GM23338 (cell line): ENCODE measurements at regions not wholly inside any gene's neighbourhood (a gene's known extent, or its start where the extent isn't known, plus 50 kb on each side); places are given as distances from the start of the nearest gene placed in this dataset.

ENCODE experiments used
- ATAC-seq: fragments of 200-7000 bp; cut with Tn5 transposase; 3 replicates; pipeline ENCODE4 v1.9.1; 2020
- DNase-seq: peaks from one replicate; pipeline ENCODE4 v3.0.0-alpha.2; 2015; ENCODE audit warnings: low spot score
- H2AFZ ChIP-seq: fragments of 200-600 bp; sonication (generic); 2 replicates; pipeline ENCODE4 v1.8.0; 2016; ENCODE audit warnings: antibody characterized with exemption, mild to moderate bottlenecking, moderate library complexity
- H3F3A ChIP-seq: fragments of 200-600 bp; sonication (generic); replicated peaks from 2 replicates; pipeline ENCODE4 v1.8.0; 2017; ENCODE audit warnings: antibody characterized with exemption, mixed run types, low read depth
- H3K27ac ChIP-seq: fragments of 200-600 bp; sonication (generic); 2 replicates; pipeline ENCODE4 v1.6.1; 2016; ENCODE audit warnings: low read depth
- H3K27me3 ChIP-seq: fragments of 200-600 bp; sonication (generic); 2 replicates; pipeline ENCODE4 v1.8.0; 2016; ENCODE audit warnings: mild to moderate bottlenecking, mixed run types, moderate library complexity; ENCODE audit not compliant: insufficient read depth
- H3K36me3 ChIP-seq: fragments of 200-600 bp; sonication (generic); 2 replicates; pipeline ENCODE4 v1.8.0; 2016; ENCODE audit warnings: mild to moderate bottlenecking; ENCODE audit not compliant: insufficient read depth
- H3K4me1 ChIP-seq: fragments of 200-600 bp; sonication (generic); 2 replicates; pipeline ENCODE4 v1.8.0; 2016; ENCODE audit warnings: mild to moderate bottlenecking, moderate library complexity; ENCODE audit not compliant: insufficient read depth
- H3K4me2 ChIP-seq: fragments of 200-600 bp; sonication (generic); 2 replicates; pipeline ENCODE4 v1.7.1; 2017; ENCODE audit warnings: mixed run types
- H3K4me3 ChIP-seq: fragments of 200-600 bp; sonication (generic); 2 replicates; pipeline ENCODE4 v1.6.1; 2016; ENCODE audit warnings: mixed run types
- H3K79me2 ChIP-seq: fragments of 200-600 bp; sonication (generic); replicated peaks from 2 replicates; pipeline ENCODE4 v1.8.0; 2017; ENCODE audit warnings: mild to moderate bottlenecking; ENCODE audit not compliant: insufficient read depth
- H3K9me2 ChIP-seq: fragments of 200-600 bp; sonication (generic); 2 replicates; pipeline ENCODE4 v1.8.0; 2017; ENCODE audit not compliant: insufficient read depth
- H4K20me1 ChIP-seq: fragments of 200-600 bp; sonication (generic); replicated peaks from 2 replicates; pipeline ENCODE4 v1.8.0; 2017; ENCODE audit warnings: mild to moderate bottlenecking; ENCODE audit not compliant: insufficient read depth
- H3K27ac Mint-ChIP-seq: 2 replicates; pipeline ENCODE4 v1.8.0; 2020; ENCODE audit warnings: inconsistent platforms, mild to moderate bottlenecking, moderate library complexity, mixed read lengths
- H3K27me3 Mint-ChIP-seq: 3 replicates; pipeline ENCODE4 v1.8.0; 2022; ENCODE audit warnings: low read depth, mild to moderate bottlenecking, moderate library complexity, mixed read lengths, inconsistent platforms; ENCODE audit not compliant: insufficient read depth, poor library complexity
- H3K36me3 Mint-ChIP-seq: 3 replicates; pipeline ENCODE4 v1.8.0; 2021; ENCODE audit warnings: low read depth, mild to moderate bottlenecking, inconsistent platforms, moderate library complexity, mixed read lengths
- H3K4me1 Mint-ChIP-seq: 3 replicates; pipeline ENCODE4 v1.8.0; 2020; ENCODE audit warnings: mild to moderate bottlenecking, inconsistent platforms, mixed read lengths
- H3K4me3 Mint-ChIP-seq: 3 replicates; pipeline ENCODE4 v1.8.0; 2021; ENCODE audit warnings: moderate library complexity, mild to moderate bottlenecking, inconsistent platforms, mixed read lengths
- H3K9me3 Mint-ChIP-seq: 3 replicates; pipeline ENCODE4 v1.8.0; 2020; ENCODE audit warnings: moderate library complexity, mild to moderate bottlenecking, inconsistent platforms, mixed read lengths
- CREB1 ChIP-seq: fragments of 250-450 bp; sonication (Bioruptor Pico); IDR thresholded peaks from 2 replicates; pipeline ENCODE4 v1.5.0; 2020; ENCODE audit warnings: low read depth, mild to moderate bottlenecking, moderate library complexity
- EZH2 ChIP-seq: fragments of 200-600 bp; sonication (generic); IDR thresholded peaks from one replicate; pipeline ENCODE4 v1.8.0; 2017; ENCODE audit warnings: antibody characterized with exemption, mild to moderate bottlenecking, low read depth; ENCODE audit not compliant: unreplicated experiment
- JUNB ChIP-seq: IDR thresholded peaks from one replicate; pipeline ENCODE4 v1.6.1; 2016; ENCODE audit warnings: antibody characterized with exemption; ENCODE audit not compliant: unreplicated experiment
- NANOG ChIP-seq: IDR thresholded peaks from 2 replicates; pipeline ENCODE4 v1.6.1; 2016; ENCODE audit warnings: antibody characterized with exemption, borderline replicate concordance
- POLR2AphosphoS5 ChIP-seq: IDR thresholded peaks from 2 replicates; pipeline ENCODE4 v1.6.1; 2016; ENCODE audit warnings: antibody characterized with exemption, low read depth
- ZNF114 ChIP-seq: fragments of 250-450 bp; sonication (Bioruptor Pico); IDR thresholded peaks from 2 replicates; pipeline ENCODE4 v1.5.0; 2020; ENCODE audit warnings: mild to moderate bottlenecking, moderate library complexity
- TF ChIP-seq, protein P1 (sequence below), 2 experiments: fragments of 200-600 bp in 1 of 2; sonication (generic) in 1 of 2; conservative IDR thresholded peaks; 2 replicates each; pipeline versions ENCODE4 v1.5.1 to v1.6.1; 2016 to 2017; ENCODE audit warnings: antibody characterized with exemption in 2 of 2, low read depth in 2 of 2, mild to moderate bottlenecking in 2 of 2, moderate library complexity in 1 of 2

DNA sequence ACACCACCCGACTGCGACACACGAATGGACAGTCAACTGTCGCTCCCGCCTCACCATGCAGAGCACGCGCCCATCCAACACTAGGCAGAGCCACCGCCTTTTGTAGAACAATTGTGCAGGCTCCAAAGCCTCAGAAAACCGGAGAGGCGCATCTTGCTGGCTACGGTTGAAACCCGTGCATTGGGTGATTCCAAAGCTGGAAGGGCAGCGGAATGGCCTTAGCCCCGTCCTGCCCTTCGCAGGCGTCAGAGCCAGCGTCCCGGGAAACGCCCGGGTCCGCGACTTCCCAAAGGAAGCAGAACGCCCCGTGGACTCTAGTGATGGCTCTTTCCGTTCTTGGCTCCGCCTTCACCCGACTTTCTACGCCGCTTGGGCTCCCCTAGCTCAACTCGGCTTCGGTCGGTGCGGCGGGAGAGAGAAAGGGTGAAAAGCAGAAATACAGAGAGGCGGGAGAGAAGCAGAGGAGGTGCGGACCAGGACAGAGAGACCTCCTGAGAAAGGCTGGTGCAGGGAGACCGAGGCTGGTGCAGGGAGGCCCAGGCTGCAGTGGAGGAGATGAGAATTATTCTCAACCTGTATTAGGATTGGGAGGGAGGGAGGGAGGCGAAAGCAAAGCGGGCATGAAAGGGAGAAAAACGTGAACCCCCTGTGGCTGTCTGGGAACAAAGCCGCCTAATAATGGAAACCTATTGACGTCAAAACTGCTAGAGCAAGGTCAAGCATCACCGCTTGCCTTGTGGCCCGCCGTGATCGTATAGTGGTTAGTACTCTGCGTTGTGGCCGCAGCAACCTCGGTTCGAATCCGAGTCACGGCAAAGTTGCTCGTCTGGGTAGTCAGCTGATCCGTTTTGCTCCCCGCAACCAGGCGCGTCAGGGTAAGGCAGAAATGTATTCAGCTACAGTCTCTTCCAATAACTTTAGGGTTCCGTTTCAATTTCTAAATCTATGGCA, 99.5 kb downstream of the PRKAB2 start:
- Histone ChIP-seq H3K27me3 (peaks cover 79% of the 10 kb centered on the region), H3K4me1 (peaks cover 8% of the 10 kb centered on the region), H3K79me2 (no peaks in the 10 kb centered on the region), H3K4me3 (peak overlapping the region; percentile 66), H3K36me3 (no peaks in the 10 kb centered on the region), H3K4me2 (peak overlapping the region; percentile 84), H3K27ac (no peak overlapping the region), H3F3A (peaks cover 6% of the 10 kb centered on the region; the same call in 1 of the 2 replicates), H3K9me2 (0 out of 2 replicates have a peak, but pooled peaks cover 5% of the 10 kb centered on the region), H2AFZ (peak overlapping the region; percentile 94), H4K20me1 (peaks cover 3% of the 10 kb centered on the region; the same call in 1 of the 2 replicates)
- peaks cover 19% of the 10 kb centered on the region for H3K27me3 Mint-ChIP-seq
- H3K9me3 Mint-ChIP-seq, result peaks cover 1% of the 10 kb centered on the region; the same call in 1 of the 3 replicates
- H3K4me1 Mint-ChIP-seq, result peaks cover 3% of the 10 kb centered on the region; the same call in 1 of the 3 replicates
- ATAC-seq, result peak; percentile 91
- H3K36me3 Mint-ChIP-seq, result no peaks in the 10 kb centered on the region; the same call in 2 of the 3 replicates
- 0 out of 2 replicates have a peak overlapping the region, but pooled peaks have one; percentile 53 for H3K27ac Mint-ChIP-seq
- H3K4me3 Mint-ChIP-seq, result peak overlapping the region; percentile 83
- peak; percentile 79 for DNase-seq
- TF ChIP-seq ZNF114 (CRISPR knock-in tag), result no peak
- TF ChIP-seq, protein P1, sequence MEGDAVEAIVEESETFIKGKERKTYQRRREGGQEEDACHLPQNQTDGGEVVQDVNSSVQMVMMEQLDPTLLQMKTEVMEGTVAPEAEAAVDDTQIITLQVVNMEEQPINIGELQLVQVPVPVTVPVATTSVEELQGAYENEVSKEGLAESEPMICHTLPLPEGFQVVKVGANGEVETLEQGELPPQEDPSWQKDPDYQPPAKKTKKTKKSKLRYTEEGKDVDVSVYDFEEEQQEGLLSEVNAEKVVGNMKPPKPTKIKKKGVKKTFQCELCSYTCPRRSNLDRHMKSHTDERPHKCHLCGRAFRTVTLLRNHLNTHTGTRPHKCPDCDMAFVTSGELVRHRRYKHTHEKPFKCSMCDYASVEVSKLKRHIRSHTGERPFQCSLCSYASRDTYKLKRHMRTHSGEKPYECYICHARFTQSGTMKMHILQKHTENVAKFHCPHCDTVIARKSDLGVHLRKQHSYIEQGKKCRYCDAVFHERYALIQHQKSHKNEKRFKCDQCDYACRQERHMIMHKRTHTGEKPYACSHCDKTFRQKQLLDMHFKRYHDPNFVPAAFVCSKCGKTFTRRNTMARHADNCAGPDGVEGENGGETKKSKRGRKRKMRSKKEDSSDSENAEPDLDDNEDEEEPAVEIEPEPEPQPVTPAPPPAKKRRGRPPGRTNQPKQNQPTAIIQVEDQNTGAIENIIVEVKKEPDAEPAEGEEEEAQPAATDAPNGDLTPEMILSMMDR (conservative IDR thresholded peaks at IDR 0.05; ENCODE audit: low read depth in 2 of 2), result no peak
- no peak for TF ChIP-seq NANOG
- TF ChIP-seq EZH2, result peak; percentile 84
- peak; percentile 47; the same call in 1 of the 2 replicates for TF ChIP-seq CREB1 (CRISPR knock-in tag)
- no peak for TF ChIP-seq JUNB

DNA sequence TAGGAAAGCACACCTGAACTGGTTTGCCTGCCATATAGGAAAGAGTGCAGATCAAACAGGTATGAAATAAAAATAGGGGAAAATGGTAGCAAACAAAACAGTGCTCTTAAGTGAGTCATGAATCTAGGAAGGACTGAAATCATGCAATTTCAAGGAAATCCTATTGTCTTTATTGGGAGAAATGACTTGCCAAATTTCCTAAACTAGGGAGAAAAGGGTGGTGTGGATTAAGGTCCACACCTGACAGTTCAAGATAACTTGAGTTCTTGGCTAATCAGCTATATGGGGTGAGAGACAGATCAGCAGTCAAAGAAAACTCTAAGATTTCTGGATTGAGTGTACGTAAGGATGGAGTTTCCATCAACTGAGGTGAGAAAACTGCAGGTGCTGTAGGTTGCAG, 101.1 kb downstream of the PRKAB2 start:
- Histone ChIP-seq H3K79me2 (no peaks in the 10 kb centered on the region), H4K20me1 (no peaks in the 10 kb centered on the region), H3K4me3 (no peak overlapping the region), H3K36me3 (no peaks in the 10 kb centered on the region), H3K4me1 (peaks cover 4% of the 10 kb centered on the region; the same call in 1 of the 2 replicates), H3K27ac (no peak overlapping the region), H3F3A (peaks cover 5% of the 10 kb centered on the region; the same call in 1 of the 2 replicates), H3K9me2 (0 out of 2 replicates have a peak, but pooled peaks cover 5% of the 10 kb centered on the region), H3K27me3 (peaks cover 62% of the 10 kb centered on the region), H2AFZ (no peak overlapping the region), H3K4me2 (no peak overlapping the region)
- DNase-seq, result no peak
- Mint-ChIP-seq H3K27me3 (peaks cover 19% of the 10 kb centered on the region), H3K4me3 (no peak overlapping the region), H3K9me3 (no peaks in the 10 kb centered on the region), H3K4me1 (0 out of 3 replicates have a peak, but pooled peaks cover 3% of the 10 kb centered on the region), H3K36me3 (no peaks in the 10 kb centered on the region), H3K27ac (no peak overlapping the region)
- peak; percentile 13 for TF ChIP-seq EZH2
- no peak for TF ChIP-seq ZNF114 (CRISPR knock-in tag)
- no peak for TF ChIP-seq POLR2AphosphoS5
- ATAC-seq, result no peak
